NCI-H524 treated with DMSO at 0.1 percent for 48 hours (cell line): ENCODE measurements at regions not wholly inside any gene's neighbourhood (a gene's known extent, or its start where the extent isn't known, plus 50 kb on each side); places are given as distances from the start of the nearest gene placed in this dataset.
A peak's percentile ranks its signal among the peaks of the same experiment; 100 is the strongest.
"Not testable (repeated sequence)": the region's sequence is repeated elsewhere in the genome, so short reads cannot be mapped to it uniquely, and the experiment has no call there.

Source experiments
- DNase-seq: peaks from one replicate; lab custom pipeline; 2025; lab: John Stamatoyannopoulos, UW

- no peak for DNase-seq
Observed at GRCh38 chr3:20482350-20482749, 296.3 kb upstream of the SGO1 start.

DNA sequence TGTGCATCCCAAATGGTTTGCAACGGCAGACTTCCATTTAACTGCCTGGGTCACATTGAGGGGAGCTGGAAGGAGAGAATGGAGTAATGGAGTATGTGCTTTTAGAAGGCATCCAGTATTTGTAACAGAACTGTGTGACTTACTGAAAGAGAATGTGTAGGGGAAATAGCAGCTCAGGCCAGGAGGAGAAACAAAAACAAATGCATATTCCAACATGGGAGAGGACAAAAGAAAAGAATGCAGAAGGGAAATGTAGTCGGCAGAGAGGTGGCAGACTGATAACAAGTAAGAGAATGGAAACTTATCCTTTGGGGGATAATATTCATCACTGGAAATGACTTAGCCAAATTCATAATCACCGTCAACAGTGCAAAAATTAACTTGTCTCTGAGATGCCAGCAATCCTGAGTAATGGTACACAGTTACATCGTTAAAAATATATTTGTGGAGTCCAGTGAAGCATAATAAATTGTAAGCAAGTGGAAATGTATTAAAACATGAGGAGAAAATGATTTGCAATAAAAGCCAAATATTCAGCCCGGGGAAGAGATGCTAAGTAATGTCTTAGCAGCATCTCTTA is 294.9 kb upstream of the SGO1 start:
- no peak for DNase-seq

DNA sequence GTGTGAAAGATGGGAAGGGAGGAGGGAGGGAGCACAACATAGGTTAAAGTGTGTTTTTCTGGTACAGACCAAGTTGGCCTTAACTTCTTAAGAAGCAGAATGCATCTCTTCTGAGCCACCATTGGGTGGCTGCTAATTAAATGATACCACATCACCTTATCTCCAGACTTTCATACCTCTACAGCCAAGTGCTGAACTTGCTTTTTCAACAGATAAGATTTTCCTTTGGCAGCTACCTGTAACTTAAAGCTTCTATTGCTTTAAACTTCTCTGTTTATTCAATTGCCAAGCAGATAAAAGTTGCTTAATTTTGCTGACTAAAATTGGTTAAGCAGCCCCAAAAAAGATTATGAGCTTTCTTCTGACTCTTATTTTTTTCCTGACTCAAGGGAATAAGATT is 292.4 kb upstream of the SGO1 start:
- no peak for DNase-seq

DNA sequence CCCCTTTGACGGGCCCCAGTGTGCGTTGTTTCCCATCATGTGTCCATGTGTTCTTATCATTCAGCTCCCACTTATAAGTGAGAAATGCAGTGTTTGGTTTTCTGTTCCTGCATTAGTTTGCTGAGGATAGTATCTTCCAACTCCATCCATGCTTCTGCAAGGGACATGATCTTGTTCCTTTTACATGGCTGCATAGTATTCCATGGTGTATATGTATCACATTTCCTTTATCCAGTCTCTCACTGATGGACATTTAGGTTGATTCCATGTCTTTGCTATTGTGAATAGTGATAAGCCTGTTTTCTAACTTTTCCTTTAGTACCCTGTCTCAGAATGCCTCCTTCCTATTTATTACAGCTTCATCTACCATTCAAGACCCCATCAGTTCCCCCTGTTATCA is 278.2 kb upstream of the SGO1 start:
- DNase-seq: not testable (repeated sequence)

DNA sequence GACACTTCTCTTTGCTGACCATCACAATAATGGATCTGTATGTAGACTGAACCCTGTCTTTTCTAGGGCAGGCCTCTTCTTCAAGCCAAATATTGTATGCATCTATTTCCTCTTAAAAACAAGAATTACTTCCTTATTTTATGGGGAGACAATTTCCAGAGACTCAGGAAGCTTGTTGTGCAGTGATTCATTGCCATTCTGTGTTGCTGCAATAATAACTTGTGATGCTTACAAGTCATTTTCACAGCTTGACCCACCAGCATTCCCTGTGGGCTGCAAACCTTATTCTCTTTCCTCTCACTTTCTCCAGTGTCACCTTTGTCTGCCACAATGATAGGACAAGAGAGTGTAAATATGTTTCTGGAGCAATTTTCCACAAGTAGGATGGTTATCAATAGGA is 276.7 kb upstream of the SGO1 start:
- DNase-seq: no peak

DNA sequence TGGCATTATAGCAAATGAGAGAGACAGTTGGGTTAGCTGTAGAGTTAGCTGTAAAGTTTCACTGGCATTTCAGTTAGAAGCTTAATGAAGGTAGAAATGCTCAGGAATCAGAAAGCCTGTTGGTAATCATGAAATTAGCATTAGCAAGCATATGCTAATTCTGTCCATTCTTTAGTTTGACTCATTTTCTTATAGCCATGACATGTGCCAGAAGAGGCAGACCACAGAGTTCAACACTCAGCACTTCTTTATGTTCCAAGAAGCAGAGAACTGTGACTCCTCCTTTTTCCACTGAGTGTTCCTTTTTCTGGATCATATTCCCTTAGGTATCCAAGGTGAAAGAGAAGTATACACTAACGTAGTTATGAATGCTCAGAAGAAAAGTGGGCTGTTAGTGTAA is 276.2 kb upstream of the SGO1 start:
- DNase-seq: no peak

DNA sequence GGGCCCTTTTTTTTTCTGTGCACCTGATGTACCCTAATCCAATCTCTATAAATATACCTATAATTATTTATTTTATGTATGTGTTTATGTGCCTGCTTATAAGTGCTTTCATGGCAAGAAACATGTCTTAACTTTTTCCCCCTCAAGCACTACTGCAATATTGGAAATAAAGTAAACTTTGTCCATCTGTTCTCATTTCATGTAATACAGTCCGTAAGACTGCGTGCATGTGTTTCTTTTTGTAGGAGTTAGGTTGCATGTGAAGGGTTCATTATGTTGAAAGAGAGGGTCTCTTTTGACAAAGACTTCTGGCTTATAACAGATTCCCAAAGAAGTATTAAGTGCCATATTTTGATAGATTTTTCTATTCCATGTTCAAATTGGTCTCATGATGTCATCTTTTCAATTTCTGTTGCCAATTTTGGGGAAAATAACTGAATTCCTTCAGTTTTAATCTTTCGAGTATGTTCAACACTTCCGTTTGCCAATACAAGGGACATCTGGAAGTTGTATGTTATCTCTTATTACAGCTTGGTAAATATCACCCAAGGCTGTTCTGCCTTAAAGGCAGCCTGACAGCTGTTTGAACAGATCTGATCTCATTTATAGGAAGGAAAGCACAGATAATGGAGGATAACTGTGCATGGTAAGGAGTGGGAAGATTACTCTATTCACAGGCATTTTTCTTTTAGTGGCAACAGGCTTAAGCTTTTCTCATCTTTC is 273.1 kb upstream of the SGO1 start:
- peak; percentile 68 for DNase-seq

GRCh38 chr3:20456511-20456910 is 270.5 kb upstream of the SGO1 start:
- no peak for DNase-seq

- no peak for DNase-seq
Observed at GRCh38 chr3:20451170-20451569, 265.2 kb upstream of the SGO1 start.

DNA sequence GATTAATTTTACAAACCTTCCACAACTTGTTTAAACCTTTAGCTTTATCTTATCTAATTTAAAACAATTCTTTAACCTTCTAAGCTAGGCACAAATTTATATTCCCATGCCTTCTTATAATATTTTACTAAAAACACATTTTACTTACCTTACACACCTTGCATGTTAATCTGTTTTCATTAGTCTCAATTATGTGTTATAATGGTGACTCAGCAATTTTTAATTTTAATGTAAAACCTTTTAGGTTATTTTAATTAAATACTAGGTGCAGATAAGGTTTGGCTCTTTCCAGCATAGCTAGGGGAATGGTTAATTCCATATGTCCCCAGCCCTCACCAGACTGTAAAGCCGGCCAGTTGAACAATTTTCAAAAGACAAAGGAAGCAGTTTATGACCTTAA is 264.6 kb upstream of the SGO1 start:
- DNase-seq: no peak

DNA sequence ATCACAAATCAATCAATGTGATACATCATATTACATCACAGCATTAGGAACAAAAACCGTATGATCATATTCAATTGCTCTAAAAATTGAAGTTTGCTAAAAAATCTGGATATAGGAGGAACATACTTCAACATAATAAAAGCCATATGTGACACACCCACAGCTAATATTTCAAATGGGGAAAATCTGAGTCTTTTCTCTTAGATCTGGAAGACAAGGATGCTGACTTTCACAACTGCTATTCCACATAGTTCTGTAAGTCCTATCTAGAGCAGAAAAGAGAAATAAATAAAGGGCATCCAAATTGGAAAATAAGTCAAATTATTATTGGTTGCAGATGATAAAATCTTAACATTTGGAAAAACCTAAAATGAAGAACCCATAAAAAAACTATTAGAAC is 256.8 kb upstream of the SGO1 start:
- no peak for DNase-seq

- not testable (repeated sequence) for DNase-seq
Observed at GRCh38 chr3:20427268-20427667, 241.3 kb upstream of the SGO1 start.

GRCh38 chr3:20425138-20425537 is 239.1 kb upstream of the SGO1 start:
- DNase-seq: no peak

DNA sequence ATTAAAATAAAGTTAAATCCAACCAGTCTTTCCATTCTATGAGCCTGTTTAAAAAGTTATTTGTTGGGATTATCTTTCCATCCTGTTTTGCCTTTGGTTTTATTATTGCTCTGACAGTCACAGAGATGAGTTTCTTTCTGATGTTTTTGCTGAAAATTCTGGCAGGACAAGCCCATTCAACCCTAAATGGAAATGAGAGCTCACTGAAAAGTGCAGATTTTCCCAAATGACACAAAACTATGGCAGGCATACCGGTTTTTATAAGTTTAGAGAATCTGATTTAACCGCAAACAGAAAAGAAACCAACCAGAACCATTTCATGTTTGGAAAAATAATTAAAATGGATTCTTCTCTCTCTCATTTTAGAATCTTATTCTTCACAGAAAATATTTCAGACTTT is 238.1 kb upstream of the SGO1 start:
- DNase-seq: no peak

- DNase-seq: no peak
Observed at GRCh38 chr3:20422391-20422790, 236.4 kb upstream of the SGO1 start.

DNA sequence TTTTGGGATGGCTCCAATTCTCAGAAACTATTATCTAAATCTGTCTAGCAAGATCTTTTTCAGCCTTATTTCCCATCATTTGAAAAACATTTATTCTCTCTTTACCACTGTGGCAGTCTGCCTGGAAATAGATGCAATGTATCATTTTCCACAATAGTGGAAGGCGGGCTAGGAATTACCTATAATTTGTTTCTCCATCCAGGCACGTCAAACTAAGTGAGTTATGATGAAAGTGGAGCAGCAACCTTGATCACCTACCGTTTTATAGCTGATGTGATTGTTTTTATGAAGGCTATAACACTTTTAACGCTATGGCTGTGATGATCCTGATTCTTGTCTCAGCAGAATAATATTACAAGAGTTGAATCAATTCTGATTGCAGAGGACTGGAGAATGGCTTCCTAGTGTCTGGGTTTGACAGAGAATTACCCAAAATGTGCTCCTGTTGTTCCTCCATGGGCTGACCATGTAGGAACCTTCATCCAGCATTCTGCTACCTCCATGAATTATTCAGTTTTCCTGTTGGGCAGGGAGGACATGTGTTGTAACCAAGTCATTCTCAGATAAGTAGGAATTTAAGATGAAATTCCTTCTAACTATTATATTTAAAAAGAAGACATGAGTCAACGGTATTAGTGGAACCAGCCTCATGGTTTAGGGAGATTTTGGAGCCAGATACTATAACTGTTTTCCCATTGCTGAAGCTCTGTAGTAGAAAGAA is 231.5 kb upstream of the SGO1 start:
- no peak for DNase-seq

- DNase-seq: no peak
Observed at GRCh38 chr3:20406611-20407011, 220.6 kb upstream of the SGO1 start.

- no peak for DNase-seq
Observed at GRCh38 chr3:20405744-20406143, 219.7 kb upstream of the SGO1 start.

DNA sequence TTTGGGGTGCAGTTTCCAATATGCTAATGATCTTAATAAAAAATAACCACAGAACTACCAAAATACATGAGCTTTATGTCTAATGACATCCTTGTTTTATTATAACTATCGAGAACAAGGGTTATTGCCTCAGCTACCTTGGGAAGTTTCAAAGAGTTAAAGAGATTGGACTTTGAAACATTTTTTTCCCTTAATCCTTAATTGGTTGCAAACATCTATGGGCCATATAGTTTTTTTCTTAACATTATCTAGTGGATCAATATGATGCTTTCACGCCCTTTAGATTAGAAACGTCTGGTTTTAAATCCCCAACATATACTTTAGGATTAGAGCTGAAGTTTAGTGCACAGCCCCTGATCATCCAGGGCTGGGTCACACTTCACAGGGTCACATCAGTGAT is 219.2 kb upstream of the SGO1 start:
- no peak for DNase-seq

DNA sequence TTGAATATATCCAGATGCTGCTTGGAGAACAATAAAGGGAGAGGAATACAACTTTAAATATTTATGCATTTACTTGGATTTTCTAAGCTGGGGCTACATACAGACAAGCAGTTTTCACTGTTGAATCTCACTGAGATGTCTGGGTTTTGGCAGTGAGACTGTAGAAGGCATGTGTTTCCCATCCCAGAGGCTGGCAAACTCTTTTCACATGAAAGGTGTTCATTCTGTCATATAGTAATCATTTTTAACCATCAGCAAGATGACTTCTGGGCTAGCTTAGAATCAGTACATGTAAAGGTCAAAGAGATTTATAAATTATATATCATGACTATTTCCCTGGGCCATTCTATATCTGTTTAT is 218.7 kb upstream of the SGO1 start:
- no peak for DNase-seq

DNA sequence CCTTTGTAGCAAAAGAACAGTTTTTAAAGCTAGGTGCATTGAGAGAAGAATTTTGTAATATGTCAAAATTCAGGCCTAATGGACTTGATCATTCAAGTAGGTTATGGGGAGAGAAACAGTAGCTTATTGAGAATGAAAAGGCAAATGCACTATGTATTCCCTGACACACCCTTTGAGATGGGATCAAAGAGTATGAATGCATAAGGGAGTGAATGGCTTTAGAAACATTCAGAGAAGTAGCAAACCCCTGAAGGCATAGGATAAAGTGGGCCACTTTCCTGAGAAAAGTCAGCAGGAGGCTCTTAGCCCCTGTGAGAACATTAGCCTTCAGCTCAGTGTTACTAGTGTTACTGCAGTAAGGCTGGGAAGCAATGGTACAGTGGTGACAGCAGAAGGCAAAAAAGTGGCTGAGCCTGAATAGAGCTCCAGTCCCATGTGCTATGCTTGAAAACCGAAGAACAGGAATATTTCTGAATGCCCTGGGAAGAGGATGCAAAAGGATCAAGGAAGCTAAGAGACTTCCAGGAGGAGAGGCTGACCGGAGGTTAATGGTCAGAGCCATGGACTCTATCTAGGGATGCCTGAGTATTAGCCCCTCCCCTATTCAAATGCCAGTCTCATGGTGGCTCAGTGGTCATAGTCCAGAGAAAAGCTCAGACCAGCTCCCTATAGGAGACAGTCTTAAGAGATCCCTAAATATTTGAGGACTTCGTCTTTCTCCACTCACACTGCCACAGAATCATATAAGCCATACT is 218.2 kb upstream of the SGO1 start:
- no peak for DNase-seq

DNA sequence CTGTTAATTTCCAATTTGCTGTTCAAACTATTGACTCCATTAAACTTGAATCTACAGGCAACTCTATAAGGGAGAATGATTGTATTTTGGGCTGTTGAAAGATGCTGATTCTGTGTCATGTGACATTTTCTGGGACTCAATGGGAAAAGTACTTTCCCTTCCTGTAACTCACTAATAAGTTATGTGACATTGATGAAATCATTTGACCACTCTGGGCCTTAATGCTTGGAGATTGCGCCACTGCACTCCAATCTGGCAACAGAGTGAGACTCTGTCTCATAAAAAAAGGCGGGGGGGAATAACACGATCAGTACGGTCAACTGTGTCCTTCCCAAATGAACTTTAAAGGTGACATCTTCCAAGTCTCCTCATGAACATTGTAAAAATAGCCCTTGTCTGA is 215.2 kb upstream of the SGO1 start:
- DNase-seq: no peak

GRCh38 chr3:20400686-20401085 is 214.7 kb upstream of the SGO1 start:
- no peak for DNase-seq
